Brain pericyte (primary cell): ENCODE measurements at regions not wholly inside any gene's neighbourhood (a gene's known extent, or its start where the extent isn't known, plus 50 kb on each side); places are given as distances from the start of the nearest gene placed in this dataset.

Experiments
- DNase-seq: peaks from one replicate; pipeline ENCODE4 v3.0.0-alpha.2; 2012; ENCODE audit warnings: low read depth, low spot score

DNA sequence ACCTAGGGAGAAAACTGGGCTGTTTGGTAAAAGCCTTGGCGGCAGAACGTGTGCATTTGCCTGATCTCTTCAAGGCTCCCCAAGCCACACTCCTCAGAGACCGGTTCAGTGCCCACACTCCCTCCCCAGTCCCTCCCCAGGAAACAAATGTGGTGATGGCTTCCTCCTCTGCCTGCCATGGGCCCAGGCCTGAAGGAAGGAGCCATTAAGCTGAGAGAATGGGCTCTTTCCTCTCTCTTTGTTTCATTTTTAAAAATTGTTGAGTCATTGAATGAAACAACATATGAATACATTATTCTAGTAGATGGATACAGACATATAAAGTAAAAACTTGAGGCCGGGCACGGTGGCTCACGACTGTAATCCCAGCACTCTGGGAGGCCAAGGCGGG is 50.6 kb upstream of the YWHAQ start:
- DNase-seq, result no peak

- DNase-seq, result no peak
Observed at GRCh38 chr2:9685637-9686036, 54.8 kb upstream of the YWHAQ start.

DNA sequence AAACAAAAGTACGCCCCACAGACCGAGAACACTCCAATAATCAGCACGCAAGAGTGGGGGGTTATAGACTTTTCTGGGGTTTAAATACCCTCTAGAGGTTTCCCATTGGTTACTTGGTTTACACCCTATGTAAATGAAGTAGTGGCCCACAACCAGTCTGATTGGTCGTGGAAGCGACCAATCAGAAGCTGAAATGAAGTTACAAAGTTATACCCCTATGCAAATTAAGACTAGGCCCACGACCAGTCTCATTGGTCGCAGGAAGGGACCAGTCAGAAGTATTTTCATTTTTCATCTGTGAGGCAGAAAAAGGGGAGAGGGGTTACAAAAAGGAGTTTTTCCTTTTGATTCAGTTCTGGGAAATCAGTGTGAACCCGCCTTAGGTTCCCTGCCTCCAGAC is 55.3 kb upstream of the YWHAQ start:
- DNase-seq, result no peak

DNA sequence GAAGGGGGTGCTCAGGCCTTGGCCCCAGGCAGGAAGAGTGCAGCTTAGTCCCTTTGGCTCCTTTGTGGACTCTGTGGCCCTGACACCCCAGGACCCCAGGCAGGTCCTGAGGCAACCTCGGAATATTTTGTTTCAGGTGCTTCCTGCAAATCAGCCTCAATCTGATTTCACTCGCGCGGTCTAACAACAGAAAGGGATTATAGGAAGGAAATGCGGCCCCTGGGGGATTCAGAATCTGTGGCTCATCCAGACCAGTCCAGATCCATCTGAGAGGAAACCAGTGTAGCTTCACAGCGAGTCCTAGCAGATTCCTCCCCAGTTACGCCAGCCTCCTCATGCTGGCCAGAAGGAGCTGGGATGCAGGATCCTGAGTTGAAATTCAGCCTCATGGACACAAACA is 59.5 kb upstream of the YWHAQ start:
- no peak for DNase-seq

DNA sequence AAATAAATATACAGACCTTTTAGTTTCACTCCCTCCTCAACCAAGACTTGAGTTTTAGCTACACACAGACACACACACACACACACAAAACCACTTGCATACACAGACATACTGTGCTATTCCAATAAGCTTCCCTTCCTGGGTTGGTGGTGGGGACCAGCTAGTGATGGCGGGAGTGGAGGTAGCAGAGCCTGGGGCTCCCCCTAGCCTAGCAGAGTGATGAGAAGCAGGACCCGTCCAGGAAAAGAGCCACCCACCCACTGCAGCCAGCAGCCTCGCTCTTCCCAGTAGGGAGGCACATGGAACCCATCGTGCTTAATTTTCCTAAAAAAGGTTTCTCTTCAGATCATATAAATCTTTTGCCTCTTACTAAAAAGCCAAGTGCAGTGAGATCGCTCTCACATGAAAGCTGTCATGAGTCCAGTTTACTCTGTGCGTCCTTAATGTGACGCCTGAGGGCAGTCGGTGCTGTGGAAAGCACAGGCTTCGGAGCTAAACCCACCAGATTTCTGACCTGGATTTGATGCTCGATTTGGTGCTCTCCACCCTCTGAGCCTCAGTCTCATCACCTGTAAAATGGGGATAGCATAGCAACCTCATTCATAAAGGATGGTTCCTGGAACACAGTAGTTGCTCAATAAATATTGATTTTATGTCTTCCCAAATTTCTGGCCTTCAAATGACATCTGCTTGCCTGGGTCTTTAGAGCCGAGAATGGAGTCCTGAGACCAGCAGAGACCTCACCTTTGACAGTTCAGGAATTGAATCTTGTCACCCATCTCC is 60.1 kb upstream of the YWHAQ start:
- no peak for DNase-seq

DNA sequence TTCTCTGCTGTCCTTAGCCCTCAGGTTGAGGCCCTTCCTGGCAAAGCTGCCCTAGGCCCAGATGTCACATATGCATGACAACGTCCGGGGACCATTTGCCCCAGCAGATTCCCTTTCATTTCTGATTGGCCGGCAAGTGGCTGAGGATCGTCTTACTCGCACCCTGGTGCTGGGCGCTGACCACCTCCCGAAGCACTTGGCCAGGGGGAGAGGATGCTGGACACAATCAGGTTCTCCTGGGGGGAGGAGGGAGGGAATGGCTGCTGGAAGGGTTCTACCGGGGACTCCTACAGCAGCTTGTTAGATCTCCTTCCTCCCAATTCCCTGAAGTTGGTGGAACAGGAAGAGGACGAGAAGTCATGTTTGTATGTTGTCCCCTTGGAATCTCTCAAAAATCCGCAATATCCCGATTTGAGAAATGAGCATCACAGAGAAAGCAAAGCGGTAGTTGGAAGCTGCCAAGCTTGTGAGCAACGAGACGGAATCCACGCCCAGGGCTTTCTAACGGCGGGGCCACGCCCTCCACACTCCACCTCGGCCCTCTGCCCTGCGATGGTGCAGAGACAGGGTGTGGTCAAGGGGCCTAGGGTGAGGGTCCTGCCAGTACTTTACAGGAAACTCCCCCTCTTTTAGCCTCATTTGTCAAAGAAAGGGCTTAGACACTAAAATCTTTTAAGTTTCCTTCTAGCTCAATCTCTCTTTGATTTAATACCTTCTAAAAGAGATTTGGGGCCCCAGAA is 61.8 kb upstream of the YWHAQ start:
- DNase-seq, result no peak

- no peak for DNase-seq
Observed at GRCh38 chr2:9693196-9693491, 62.3 kb upstream of the YWHAQ start.

- no peak for DNase-seq
Observed at GRCh38 chr2:9693646-9694045, 62.8 kb upstream of the YWHAQ start.

DNA sequence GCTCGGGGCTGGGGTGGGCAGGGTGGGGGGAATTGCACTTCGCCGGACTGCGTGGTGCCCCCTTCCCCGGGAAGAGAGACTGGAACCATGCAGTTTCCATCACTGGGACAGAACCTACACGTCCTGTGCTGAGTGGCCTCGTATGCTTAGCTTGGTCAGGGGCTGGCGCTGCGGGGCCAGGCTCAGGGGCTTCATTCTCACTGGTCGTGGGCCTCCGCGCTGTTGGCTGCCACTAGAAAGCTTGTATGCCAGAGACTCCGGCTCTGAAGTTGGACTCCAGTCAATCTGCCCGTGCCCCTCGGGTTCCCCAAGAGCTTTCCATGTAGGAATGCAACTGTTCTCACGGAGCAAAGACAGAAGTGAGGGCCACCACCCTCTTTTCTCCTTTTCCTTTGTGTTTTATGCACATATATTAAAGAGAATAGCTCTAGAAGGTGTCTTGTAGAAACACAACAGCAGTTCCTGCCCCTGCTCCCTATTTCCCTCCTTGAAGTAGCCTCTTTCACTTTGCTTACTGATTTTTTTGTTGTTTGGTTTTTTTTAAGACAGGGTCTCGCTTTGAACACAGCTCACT is 64.0 kb upstream of the YWHAQ start:
- DNase-seq, result no peak

DNA sequence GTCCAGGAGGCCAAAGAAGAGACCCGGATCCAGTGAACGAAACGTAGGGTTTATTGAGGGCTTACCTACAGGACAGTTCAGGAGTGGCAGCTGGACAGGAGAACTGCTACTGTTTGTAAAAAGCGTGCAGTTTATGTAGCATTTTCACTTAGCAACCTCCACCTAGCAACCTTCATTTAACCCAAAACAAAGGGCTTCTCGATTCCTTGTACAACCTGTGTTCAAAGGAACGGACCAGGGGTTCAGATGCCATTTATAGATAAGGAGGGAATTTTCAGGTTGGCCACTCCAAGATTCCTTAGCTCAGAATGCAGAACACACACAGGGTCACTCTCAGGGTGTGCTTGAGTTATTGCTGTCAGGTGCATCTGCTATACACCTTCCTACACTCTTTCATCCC is 65.1 kb upstream of the YWHAQ start:
- no peak for DNase-seq

DNA sequence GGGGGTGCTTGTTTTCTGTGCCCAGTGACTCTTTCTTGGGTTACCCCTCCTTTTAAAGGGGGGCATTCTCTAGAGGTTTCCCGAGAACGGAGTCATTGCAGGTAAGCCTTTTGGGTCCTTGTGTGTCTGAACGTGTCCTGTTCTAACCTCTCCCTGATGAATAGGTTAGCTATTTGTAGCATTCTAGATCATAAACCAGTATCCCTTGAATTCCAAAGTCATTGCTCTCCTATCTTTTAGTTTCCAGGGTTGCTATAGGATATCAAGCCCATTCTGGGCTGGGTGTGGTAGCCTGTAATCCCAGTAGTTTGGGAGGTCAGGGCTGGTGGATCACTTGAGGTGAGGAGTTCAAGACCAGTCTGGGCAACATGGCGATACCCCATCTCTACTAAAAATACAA is 65.9 kb upstream of the YWHAQ start:
- no peak for DNase-seq

GRCh38 chr2:9697909-9698308 is 67.1 kb upstream of the YWHAQ start:
- no peak for DNase-seq

GRCh38 chr2:9699139-9700108 is 68.6 kb upstream of the YWHAQ start:
- DNase-seq, result peak; percentile 26

DNA sequence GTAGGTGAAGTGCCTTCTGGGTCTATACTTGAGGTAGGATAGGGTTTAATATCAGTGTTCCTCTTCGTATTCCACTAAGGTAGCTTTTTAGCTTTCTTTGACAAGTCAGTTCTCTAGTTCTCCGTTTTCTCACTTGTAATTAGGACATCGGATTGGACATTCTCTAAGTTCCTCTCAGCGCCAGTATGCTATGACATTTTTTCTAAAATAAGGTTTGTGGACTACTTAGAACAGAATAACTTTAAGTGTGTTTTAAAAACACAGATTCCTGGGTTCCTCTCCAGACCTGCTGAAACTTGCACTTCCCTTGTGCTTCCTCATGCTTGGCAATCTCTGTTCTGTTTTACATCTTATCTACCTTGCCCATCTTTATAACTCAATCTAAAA is 69.3 kb upstream of the YWHAQ start:
- DNase-seq, result no peak

GRCh38 chr2:9702604-9703084 is 71.8 kb upstream of the YWHAQ start:
- no peak for DNase-seq

GRCh38 chr2:9703085-9703678 is 72.4 kb upstream of the YWHAQ start:
- DNase-seq, result peak; percentile 55

GRCh38 chr2:9703701-9704221 is 73.0 kb upstream of the YWHAQ start:
- peak; percentile 47 for DNase-seq

GRCh38 chr2:9704600-9704999 is 73.8 kb upstream of the YWHAQ start:
- DNase-seq, result no peak

- DNase-seq, result no peak
Observed at GRCh38 chr2:9705196-9705595, 74.4 kb upstream of the YWHAQ start.

DNA sequence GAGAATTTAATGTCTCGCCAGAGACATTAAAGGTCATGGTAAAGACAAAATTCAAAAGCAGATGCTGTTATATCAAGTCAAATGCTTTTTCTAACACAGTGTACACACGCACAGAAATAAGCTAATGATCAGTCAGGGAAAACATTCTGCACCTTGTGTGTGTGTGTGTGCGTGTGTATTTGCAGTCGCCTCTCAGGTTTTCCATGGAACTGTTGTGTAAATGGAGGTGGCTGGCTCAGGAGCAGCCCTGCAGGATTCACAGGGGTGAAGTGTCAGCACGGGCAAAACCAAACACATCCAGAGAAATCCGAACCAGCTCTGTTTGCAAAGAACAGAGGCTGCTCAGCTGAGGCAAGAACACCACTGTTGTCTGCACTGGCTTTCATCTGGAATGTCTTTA is 76.2 kb upstream of the YWHAQ start:
- DNase-seq, result no peak

DNA sequence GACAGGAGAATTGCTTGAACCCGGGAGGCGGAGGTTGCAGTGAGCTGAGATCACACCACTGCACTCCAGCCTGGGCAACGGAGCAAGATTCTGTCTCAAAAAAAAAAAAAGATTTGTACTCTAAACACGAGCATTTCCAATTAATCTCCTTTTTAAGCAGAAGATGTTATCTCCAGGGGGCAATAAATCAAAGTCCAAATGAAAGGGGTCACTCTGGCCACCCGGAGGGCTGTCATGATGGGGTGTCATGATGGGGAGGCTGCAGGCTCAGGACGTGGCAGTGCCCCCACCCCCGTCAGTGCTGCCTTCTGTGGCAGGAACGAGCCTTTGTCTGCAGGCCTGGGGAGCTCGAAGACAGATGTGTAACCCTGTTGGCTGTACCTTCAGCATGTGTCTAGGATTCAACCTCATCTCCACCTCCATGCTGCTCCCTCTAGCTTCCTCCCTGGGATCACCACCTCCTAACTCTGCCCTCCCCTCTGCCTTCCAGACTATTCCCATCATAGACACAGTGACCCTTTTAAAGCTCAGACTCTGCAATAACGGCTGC is 76.9 kb upstream of the YWHAQ start:
- no peak for DNase-seq
